Mucosa of rectum (tissue), 2 donors: ENCODE measurements at regions not wholly inside any gene's neighbourhood (a gene's known extent, or its start where the extent isn't known, plus 50 kb on each side); places are given as distances from the start of the nearest gene placed in this dataset.
"Not testable (repeated sequence)": the region's sequence is repeated elsewhere in the genome, so short reads cannot be mapped to it uniquely, and the experiment has no call there.

Source experiments
- H3K27ac ChIP-seq, 2 donors: one replicate each; pipeline ENCODE4 v1.7.0; 2013; ENCODE audit warnings: inconsistent platforms in 2 of 2, low read depth in 2 of 2, low read length in 2 of 2
- H3K27me3 ChIP-seq, 2 donors: one replicate each; pipeline ENCODE4 v1.7.0; 2013; ENCODE audit warnings: low read length in 2 of 2; ENCODE audit not compliant: control insufficient read depth in 2 of 2, insufficient read depth in 2 of 2
- H3K36me3 ChIP-seq, 2 donors: one replicate each; pipeline ENCODE4 v1.7.0; 2013; ENCODE audit warnings: low read length in 2 of 2; ENCODE audit not compliant: control insufficient read depth in 2 of 2, insufficient read depth in 2 of 2
- H3K4me1 ChIP-seq, 2 donors: one replicate each; pipeline ENCODE4 v1.7.0; 2013; ENCODE audit warnings: low read length in 2 of 2, mild to moderate bottlenecking in 1 of 2; ENCODE audit not compliant: control insufficient read depth in 2 of 2, insufficient read depth in 2 of 2
- H3K4me3 ChIP-seq, 2 donors: one replicate each; pipeline ENCODE4 v1.7.0; 2013; ENCODE audit warnings: low read length in 2 of 2
- H3K9ac ChIP-seq, 2 donors: one replicate each; pipeline ENCODE4 v1.7.0; 2013; ENCODE audit warnings: low read length in 2 of 2, low read depth in 1 of 2, mild to moderate bottlenecking in 1 of 2
- H3K9me3 ChIP-seq, 2 donors: one replicate each; pipeline ENCODE4 v1.7.0; 2013; ENCODE audit warnings: low read length in 2 of 2; ENCODE audit not compliant: control insufficient read depth in 2 of 2
- donor health status: healthy.
- donor health status: Normal muscosa, but diverticular disease.

DNA sequence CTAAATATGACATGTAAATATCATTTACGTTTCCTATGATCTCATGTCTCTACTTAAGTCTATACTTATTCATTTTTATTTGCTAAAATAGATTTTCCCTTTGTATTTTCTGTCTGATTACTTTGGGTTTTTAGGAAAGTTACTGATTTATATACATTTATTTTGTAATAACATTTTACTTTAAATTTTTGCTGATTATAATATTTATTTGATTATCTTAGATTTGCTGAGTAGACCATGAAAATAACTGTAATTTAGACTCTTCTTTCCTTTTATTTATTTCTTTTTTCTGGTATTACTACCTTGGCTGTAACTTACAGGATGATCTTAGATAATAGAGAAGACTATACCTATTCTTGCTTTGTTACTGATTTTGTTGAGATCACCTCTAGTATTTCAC lies 159.9 kb upstream of the POGK start:
- H3K27ac ChIP-seq: no peak overlapping the region
- no peaks in the 10 kb centered on the region for H3K4me1 ChIP-seq
- no peak overlapping the region for H3K4me3 ChIP-seq
- no peaks in the 10 kb centered on the region for H3K27me3 ChIP-seq
- no peaks in the 10 kb centered on the region for H3K36me3 ChIP-seq
- no peaks in the 10 kb centered on the region for H3K9me3 ChIP-seq
- H3K9ac ChIP-seq: no peak overlapping the region

DNA sequence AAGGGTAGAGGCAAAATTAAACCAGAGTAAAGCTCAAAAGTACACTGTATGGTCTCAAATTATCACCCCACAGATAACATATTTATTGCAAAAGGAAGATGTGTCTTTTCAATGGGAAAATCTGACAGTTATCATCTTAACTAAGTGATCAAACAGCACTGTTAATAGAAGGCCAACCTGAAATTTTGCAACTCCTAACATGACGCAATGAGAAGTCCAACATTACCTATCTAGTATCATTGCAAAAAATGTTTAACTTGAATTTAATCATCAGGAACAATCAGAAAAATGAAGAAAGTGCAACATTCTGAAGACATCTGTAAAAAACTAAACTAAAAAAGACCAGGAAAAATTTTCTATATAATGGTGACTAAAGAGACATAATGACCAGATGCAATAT lies 156.7 kb upstream of the POGK start:
- H3K9ac ChIP-seq: no peak overlapping the region
- H3K36me3 ChIP-seq: no peaks in the 10 kb centered on the region
- H3K9me3 ChIP-seq: no peaks in the 10 kb centered on the region
- no peaks in the 10 kb centered on the region for H3K4me1 ChIP-seq
- H3K27ac ChIP-seq: no peak overlapping the region
- H3K27me3 ChIP-seq: no peaks in the 10 kb centered on the region
- H3K4me3 ChIP-seq: no peak overlapping the region

- not testable (repeated sequence) for H3K27ac ChIP-seq, H3K9me3 ChIP-seq, H3K4me1 ChIP-seq, H3K4me3 ChIP-seq, H3K9ac ChIP-seq, H3K27me3 ChIP-seq, H3K36me3 ChIP-seq
Observed at GRCh38 chr1:166684669-166685068, 154.6 kb upstream of the POGK start.

DNA sequence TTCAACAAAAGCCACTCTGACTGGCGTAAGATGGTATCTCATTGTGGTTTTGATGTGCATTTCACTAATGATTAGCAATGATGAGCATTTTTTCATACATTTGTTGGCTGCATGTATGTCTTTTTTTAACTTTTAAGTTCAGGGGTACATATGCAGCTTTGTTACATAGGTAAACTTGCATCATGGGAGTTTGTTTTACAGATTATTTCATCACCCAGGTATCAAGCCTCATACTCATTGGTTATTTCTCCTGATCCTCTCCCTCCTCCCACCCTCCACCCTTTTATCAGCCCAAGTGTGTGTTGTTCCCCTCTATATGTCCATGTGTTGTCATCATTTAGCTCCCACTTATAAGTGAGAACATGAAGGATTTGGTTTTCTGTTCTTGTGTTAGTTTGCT lies 154.1 kb upstream of the POGK start:
- Histone ChIP-seq H3K4me1 (no peaks in the 10 kb centered on the region), H3K9me3 (no peaks in the 10 kb centered on the region), H3K27ac (no peak overlapping the region), H3K9ac (no peak overlapping the region), H3K4me3 (no peak overlapping the region), H3K27me3 (no peaks in the 10 kb centered on the region), H3K36me3 (no peaks in the 10 kb centered on the region)

DNA sequence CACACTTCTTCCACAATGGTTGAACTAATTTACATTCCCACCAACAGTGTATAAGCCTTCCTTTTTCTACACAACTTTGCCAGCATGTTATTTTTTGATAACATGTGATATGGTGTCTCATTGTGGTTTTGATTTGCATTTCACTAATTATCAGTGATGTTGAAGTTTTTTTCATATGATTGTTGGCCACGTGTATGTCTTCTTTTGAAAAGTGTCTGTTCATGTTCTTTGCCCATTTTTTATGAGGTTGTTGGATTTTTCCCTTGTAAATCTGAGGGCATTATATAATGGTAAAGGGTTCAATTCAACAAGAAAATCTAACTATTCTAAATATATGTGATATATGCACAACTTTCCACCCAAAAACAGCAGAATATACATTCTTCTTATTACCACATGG lies 153.4 kb upstream of the POGK start:
- not testable (repeated sequence) for H3K36me3 ChIP-seq, H3K9ac ChIP-seq, H3K4me1 ChIP-seq, H3K9me3 ChIP-seq, H3K27me3 ChIP-seq, H3K4me3 ChIP-seq, H3K27ac ChIP-seq

GRCh38 chr1:166690596-166690995 lies 148.7 kb upstream of the POGK start:
- not testable (repeated sequence) for H3K9ac ChIP-seq, H3K27ac ChIP-seq, H3K4me1 ChIP-seq, H3K27me3 ChIP-seq, H3K9me3 ChIP-seq, H3K36me3 ChIP-seq, H3K4me3 ChIP-seq

GRCh38 chr1:166691476-166691875 lies 147.8 kb upstream of the POGK start:
- Histone ChIP-seq H3K4me1 (no peaks in the 10 kb centered on the region), H3K9ac (no peak overlapping the region), H3K4me3 (no peak overlapping the region), H3K9me3 (no peaks in the 10 kb centered on the region), H3K27me3 (no peaks in the 10 kb centered on the region), H3K36me3 (no peaks in the 10 kb centered on the region), H3K27ac (no peak overlapping the region)

- H3K9me3 ChIP-seq: no peaks in the 10 kb centered on the region
- H3K4me1 ChIP-seq: no peaks in the 10 kb centered on the region
- H3K9ac ChIP-seq: no peak overlapping the region
- H3K36me3 ChIP-seq: no peaks in the 10 kb centered on the region
- no peaks in the 10 kb centered on the region for H3K27me3 ChIP-seq
- no peak overlapping the region for H3K27ac ChIP-seq
- no peak overlapping the region for H3K4me3 ChIP-seq
Observed at GRCh38 chr1:166692346-166692745, 146.9 kb upstream of the POGK start.

GRCh38 chr1:166693158-166693557 lies 146.1 kb upstream of the POGK start:
- Histone ChIP-seq H3K9me3 (no peaks in the 10 kb centered on the region), H3K27me3 (no peaks in the 10 kb centered on the region), H3K9ac (no peak overlapping the region), H3K4me1 (no peaks in the 10 kb centered on the region), H3K27ac (no peak overlapping the region), H3K4me3 (no peak overlapping the region), H3K36me3 (no peaks in the 10 kb centered on the region)

DNA sequence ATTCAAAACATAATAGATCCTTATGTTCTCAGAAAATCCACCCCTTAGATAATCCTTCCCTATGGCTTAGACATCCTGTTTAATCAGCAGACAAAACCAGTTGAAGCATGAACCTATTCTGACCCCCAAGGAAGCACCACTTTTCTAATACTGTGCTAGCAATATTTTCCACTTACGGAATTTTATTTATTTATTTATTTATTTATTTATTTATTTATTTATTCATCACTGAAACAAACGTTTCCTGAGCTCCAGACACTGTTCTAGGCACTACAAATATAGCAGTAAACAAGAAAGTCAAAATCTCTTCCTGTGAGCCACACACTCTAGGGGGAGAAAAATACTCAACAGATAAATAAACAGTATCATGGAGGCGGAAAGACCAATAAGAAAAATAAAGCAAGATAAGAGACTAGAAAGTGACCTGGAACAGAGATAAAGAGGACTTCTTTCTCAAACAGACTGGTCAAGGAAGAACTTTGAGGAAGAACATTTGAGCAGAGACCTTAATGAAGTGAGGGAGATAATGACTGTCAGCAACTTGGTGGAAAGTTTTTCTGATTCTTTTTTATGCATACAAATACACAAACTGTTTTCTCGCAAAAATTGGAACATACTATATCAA lies 145.5 kb upstream of the POGK start:
- Histone ChIP-seq H3K4me1 (no peaks in the 10 kb centered on the region), H3K9me3 (no peaks in the 10 kb centered on the region), H3K9ac (no peak overlapping the region), H3K27me3 (no peaks in the 10 kb centered on the region), H3K27ac (no peak overlapping the region), H3K4me3 (no peak overlapping the region), H3K36me3 (no peaks in the 10 kb centered on the region)

DNA sequence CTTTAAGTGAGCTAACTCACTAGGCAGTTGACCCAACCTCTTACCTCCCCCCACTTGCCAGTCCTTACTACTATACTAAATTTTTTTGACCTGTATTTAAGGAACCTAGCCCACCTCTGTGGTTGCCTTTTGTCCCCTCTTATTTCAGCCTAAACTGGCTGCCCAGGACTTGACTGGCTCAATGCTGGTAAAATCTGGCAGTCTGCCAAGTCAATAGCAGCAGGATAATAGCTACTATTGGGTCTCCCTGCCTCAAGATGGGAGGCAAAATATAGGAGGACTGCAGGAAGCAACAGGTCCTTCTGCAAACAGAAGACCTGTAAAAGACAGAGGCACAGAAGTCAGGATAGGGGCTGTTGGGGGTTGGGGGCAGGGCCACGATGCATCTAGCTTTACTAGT lies 144.2 kb upstream of the POGK start:
- Histone ChIP-seq H3K36me3 (no peaks in the 10 kb centered on the region), H3K27me3 (no peaks in the 10 kb centered on the region), H3K27ac (no peak overlapping the region), H3K9me3 (no peaks in the 10 kb centered on the region), H3K4me3 (no peak overlapping the region), H3K4me1 (no peaks in the 10 kb centered on the region), H3K9ac (no peak overlapping the region)
